ENCODE measurements at regions not wholly inside any gene's neighbourhood (a gene's known extent, or its start where the extent isn't known, plus 50 kb on each side); places are given as distances from the start of the nearest gene placed in this dataset.

GRCh38 chr10:75314570-75314969 is 78.8 kb upstream of the COMTD1 start:
- Histone ChIP-seq H3K4me1 (ENCODE audit: control insufficient read depth in 2 of 3, insufficient read depth in 2 of 3, low read depth in 1 of 3, low read length in 3 of 3) (no peaks in the 10 kb centered on the region), H3K36me3 (ENCODE audit: control insufficient read depth in 2 of 3, insufficient read depth in 3 of 3, low read length in 3 of 3) (no peaks in the 10 kb centered on the region), H3K9ac (ENCODE audit: low read length in 3 of 3) (no peak overlapping the region), H3K4me3 (ENCODE audit: low read length in 3 of 3) (no peak overlapping the region), H3K9me3 (ENCODE audit: control insufficient read depth in 2 of 3, insufficient read depth in 1 of 3, low read length in 3 of 3) (peaks cover 0 to 7% (median 0%) of the 10 kb centered on the region in 3 donors), H3K27me3 (ENCODE audit: control insufficient read depth, insufficient read depth, low read length) (no peaks in the 10 kb centered on the region), H3K27ac (ENCODE audit: low read depth in 2 of 2, low read length in 2 of 2) (no peak overlapping the region)
- no peak for DNase-seq
- no peak for TF ChIP-seq CTCF (IDR thresholded peaks at IDR 0.05; ENCODE audit: borderline replicate concordance, extremely low read depth, insufficient read depth)
- no peak for FAIRE-seq
- intact Hi-C loops (cut with DNase I): no loop called here

GRCh38 chr10:75312440-75312839 is 76.7 kb upstream of the COMTD1 start:
- no peaks in the 10 kb centered on the region for H3K36me3 ChIP-seq (ENCODE audit: control insufficient read depth in 2 of 3, insufficient read depth in 3 of 3, low read length in 3 of 3)
- H3K9me3 ChIP-seq (ENCODE audit: control insufficient read depth in 2 of 3, insufficient read depth in 1 of 3, low read length in 3 of 3): peaks cover 0 to 7% (median 0%) of the 10 kb centered on the region in 3 donors
- H3K4me1 ChIP-seq (ENCODE audit: control insufficient read depth in 2 of 3, insufficient read depth in 2 of 3, low read depth in 1 of 3, low read length in 3 of 3): no peaks in the 10 kb centered on the region
- no peaks in the 10 kb centered on the region for H3K27me3 ChIP-seq (ENCODE audit: control insufficient read depth, insufficient read depth, low read length)
- no peak overlapping the region for H3K4me3 ChIP-seq (ENCODE audit: low read length in 3 of 3)
- no peak overlapping the region for H3K9ac ChIP-seq (ENCODE audit: low read length in 3 of 3)
- TF ChIP-seq CTCF (IDR thresholded peaks at IDR 0.05; ENCODE audit: borderline replicate concordance, extremely low read depth, insufficient read depth): no peak
- no peak for DNase-seq
- no peak for FAIRE-seq
- intact Hi-C loops (cut with DNase I): no loop called here
- no peak overlapping the region for H3K27ac ChIP-seq (ENCODE audit: low read depth in 2 of 2, low read length in 2 of 2)

GRCh38 chr10:75305675-75306074 is 69.9 kb upstream of the COMTD1 start:
- Histone ChIP-seq H3K9ac (ENCODE audit: low read length in 3 of 3) (no peak overlapping the region), H3K9me3 (ENCODE audit: control insufficient read depth in 2 of 3, insufficient read depth in 1 of 3, low read length in 3 of 3) (peaks cover 0 to 12% (median 0%) of the 10 kb centered on the region in 3 donors), H3K4me1 (ENCODE audit: control insufficient read depth in 2 of 3, insufficient read depth in 2 of 3, low read depth in 1 of 3, low read length in 3 of 3) (no peaks in the 10 kb centered on the region), H3K4me3 (ENCODE audit: low read length in 3 of 3) (no peak overlapping the region), H3K27me3 (ENCODE audit: control insufficient read depth, insufficient read depth, low read length) (no peaks in the 10 kb centered on the region), H3K27ac (ENCODE audit: low read depth in 2 of 2, low read length in 2 of 2) (no peak overlapping the region), H3K36me3 (ENCODE audit: control insufficient read depth in 2 of 3, insufficient read depth in 3 of 3, low read length in 3 of 3) (no peaks in the 10 kb centered on the region)
- no peak for FAIRE-seq
- intact Hi-C loops (cut with DNase I): no loop called here
- TF ChIP-seq CTCF (IDR thresholded peaks at IDR 0.05; ENCODE audit: borderline replicate concordance, extremely low read depth, insufficient read depth): no peak
- no peak for DNase-seq

GRCh38 chr10:75304741-75305390 is 69.1 kb upstream of the COMTD1 start:
- peaks cover 0 to 12% (median 0%) of the 10 kb centered on the region in 3 donors for H3K9me3 ChIP-seq (ENCODE audit: control insufficient read depth in 2 of 3, insufficient read depth in 1 of 3, low read length in 3 of 3)
- no peaks in the 10 kb centered on the region for H3K27me3 ChIP-seq (ENCODE audit: control insufficient read depth, insufficient read depth, low read length)
- H3K4me1 ChIP-seq (ENCODE audit: control insufficient read depth in 2 of 3, insufficient read depth in 2 of 3, low read depth in 1 of 3, low read length in 3 of 3): no peaks in the 10 kb centered on the region
- FAIRE-seq: no peak
- no peak overlapping the region for H3K9ac ChIP-seq (ENCODE audit: low read length in 3 of 3)
- intact Hi-C loops (cut with DNase I): no loop called here
- no peak overlapping the region for H3K27ac ChIP-seq (ENCODE audit: low read depth in 2 of 2, low read length in 2 of 2)
- H3K4me3 ChIP-seq (ENCODE audit: low read length in 3 of 3): no peak overlapping the region
- no peaks in the 10 kb centered on the region for H3K36me3 ChIP-seq (ENCODE audit: control insufficient read depth in 2 of 3, insufficient read depth in 3 of 3, low read length in 3 of 3)
- no peak for DNase-seq
- no peak for TF ChIP-seq CTCF (IDR thresholded peaks at IDR 0.05; ENCODE audit: borderline replicate concordance, extremely low read depth, insufficient read depth)

Data from kidney (tissue), 13 donors.